Thoracic aorta (tissue), 2 donors: ENCODE measurements at regions not wholly inside any gene's neighbourhood (a gene's known extent, or its start where the extent isn't known, plus 50 kb on each side); places are given as distances from the start of the nearest gene placed in this dataset.

Source experiments
- ATAC-seq: fragments of 150-250 bp; one replicate; pipeline ENCODE4 v1.8.0; 2017; ENCODE audit warnings: low read depth; ENCODE audit not compliant: insufficient number of reproducible peaks, low FRiP score
- DNase-seq: peaks from one replicate; pipeline ENCODE4 v3.0.0-alpha.2; 2020; ENCODE audit warnings: low spot score
- H3K27ac ChIP-seq, 2 donors: fragments of 200-600 bp; sonication (generic); 1 replicate in 1 of 2; 2 replicates in 1 of 2; pipeline ENCODE4 v1.5.1; 2016; ENCODE audit warnings: mild to moderate bottlenecking in 2 of 2, moderate library complexity in 2 of 2
- H3K27me3 ChIP-seq: fragments of 200-600 bp; sonication (generic); replicated peaks from 2 replicates; pipeline ENCODE4 v1.6.0; 2016; ENCODE audit warnings: mild to moderate bottlenecking; ENCODE audit not compliant: insufficient read depth
- H3K36me3 ChIP-seq: fragments of 200-600 bp; sonication (generic); one replicate; pipeline ENCODE4 v1.5.1; 2016
- H3K4me1 ChIP-seq, 2 donors: fragments of 200-600 bp; sonication (generic); 1 replicate in 1 of 2; 2 replicates in 1 of 2; pipeline versions ENCODE4 v1.5.1 to v1.6.0; 2016; ENCODE audit warnings: low read depth in 2 of 2, mild to moderate bottlenecking in 1 of 2; ENCODE audit not compliant: control insufficient read depth in 1 of 2
- H3K4me3 ChIP-seq: fragments of 200-600 bp; sonication (generic); 2 replicates; pipeline ENCODE4 v1.5.1; 2016; ENCODE audit warnings: mild to moderate bottlenecking
- H3K9me3 ChIP-seq: fragments of 200-600 bp; sonication (generic); 2 replicates; pipeline ENCODE4 v1.5.1; 2016
- CTCF ChIP-seq: fragments of 200-600 bp; sonication (generic); IDR thresholded peaks from one replicate; pipeline ENCODE4 v1.5.1; 2019; ENCODE audit warnings: antibody characterized with exemption

GRCh38 chr10:28113202-28113601 is 114.3 kb upstream of the ODAD2 start:
- Histone ChIP-seq H3K4me3 (no peak overlapping the region), H3K27me3 (no peaks in the 10 kb centered on the region), H3K4me1 (no peaks in the 10 kb centered on the region), H3K36me3 (no peaks in the 10 kb centered on the region), H3K27ac (no peak overlapping the region), H3K9me3 (no peaks in the 10 kb centered on the region)
- DNase-seq (no peak), ATAC-seq (no peak)
- no peak for TF ChIP-seq CTCF

- no peak for ATAC-seq
- Histone ChIP-seq H3K27ac (no peak overlapping the region), H3K4me3 (no peak overlapping the region)
Observed at GRCh38 chr10:28111712-28112111, 112.8 kb upstream of the ODAD2 start.

GRCh38 chr10:28105561-28105960 is 106.7 kb upstream of the ODAD2 start:
- TF ChIP-seq CTCF = no peak
- ATAC-seq (no peak), DNase-seq (no peak)
- Histone ChIP-seq H3K9me3 (no peaks in the 10 kb centered on the region), H3K4me3 (no peak overlapping the region), H3K27ac (no peak overlapping the region), H3K27me3 (no peaks in the 10 kb centered on the region), H3K4me1 (no peaks in the 10 kb centered on the region), H3K36me3 (no peaks in the 10 kb centered on the region)

More at GRCh38 chr10:28111712-28112111, 112.8 kb upstream of the ODAD2 start:
- Histone ChIP-seq H3K36me3 (no peaks in the 10 kb centered on the region), H3K9me3 (no peaks in the 10 kb centered on the region), H3K4me1 (no peaks in the 10 kb centered on the region), H3K27me3 (no peaks in the 10 kb centered on the region)
- DNase-seq = no peak
- TF ChIP-seq CTCF = no peak

GRCh38 chr10:28097633-28098032 is 98.8 kb upstream of the ODAD2 start:
- Histone ChIP-seq H3K4me1 (no peaks in the 10 kb centered on the region), H3K27ac (no peak overlapping the region), H3K9me3 (no peaks in the 10 kb centered on the region), H3K27me3 (no peaks in the 10 kb centered on the region), H3K4me3 (no peak overlapping the region), H3K36me3 (no peaks in the 10 kb centered on the region)
- no peak for DNase-seq
- ATAC-seq = no peak
- TF ChIP-seq CTCF = no peak

GRCh38 chr10:28095791-28096378 is 97.0 kb upstream of the ODAD2 start:
- no peak for TF ChIP-seq CTCF
- Histone ChIP-seq H3K36me3 (no peaks in the 10 kb centered on the region), H3K27ac (no peak overlapping the region), H3K27me3 (no peaks in the 10 kb centered on the region), H3K4me1 (no peaks in the 10 kb centered on the region), H3K9me3 (no peaks in the 10 kb centered on the region), H3K4me3 (no peak overlapping the region)
- no peak for DNase-seq
- no peak for ATAC-seq
